Vagina (tissue), 2 donors: ENCODE measurements at regions not wholly inside any gene's neighbourhood (a gene's known extent, or its start where the extent isn't known, plus 50 kb on each side); places are given as distances from the start of the nearest gene placed in this dataset.
"Not testable (repeated sequence)": the region's sequence is repeated elsewhere in the genome, so short reads cannot be mapped to it uniquely, and the experiment has no call there.

ENCODE experiments used
- DNase-seq, 2 donors: peaks; one replicate each; pipeline ENCODE4 v3.0.0-alpha.2; 2017; ENCODE audit errors: extremely low spot score in 2 of 2
- H3K27ac ChIP-seq: fragments of 200-600 bp; sonication (generic); one replicate; pipeline ENCODE4 v1.5.1; 2019
- H3K27me3 ChIP-seq: fragments of 200-600 bp; sonication (generic); one replicate; pipeline ENCODE4 v1.5.1; 2019
- H3K36me3 ChIP-seq, 2 donors: fragments of 200-600 bp; sonication (generic); one replicate each; pipeline ENCODE4 v1.5.1; 2017 to 2019
- H3K4me1 ChIP-seq: fragments of 200-600 bp; sonication (generic); one replicate; pipeline ENCODE4 v1.5.1; 2019
- H3K4me3 ChIP-seq, 2 donors: fragments of 200-600 bp; sonication (generic); 1 replicate in 1 of 2; 2 replicates in 1 of 2; pipeline ENCODE4 v1.5.1; 2016 to 2019
- H3K9me3 ChIP-seq: fragments of 200-600 bp; sonication (generic); one replicate; pipeline ENCODE4 v1.5.1; 2019
- CTCF ChIP-seq, 3 experiments: fragments of 450-650 bp in 2 of 3; fragments of 200-600 bp in 1 of 3; sonication (generic) in 1 of 3; IDR thresholded peaks; one replicate each; pipeline ENCODE4 v1.5.1; 2017 to 2019; ENCODE audit warnings: antibody characterized with exemption in 3 of 3, mild to moderate bottlenecking in 2 of 3, moderate library complexity in 2 of 3
- POLR2A ChIP-seq, 2 donors: fragments of 450-650 bp; IDR thresholded peaks; one replicate each; pipeline ENCODE4 v1.6.1; 2017; ENCODE audit warnings: antibody characterized with exemption in 2 of 2, mild to moderate bottlenecking in 2 of 2, moderate library complexity in 2 of 2
- POLR2AphosphoS5 ChIP-seq, 2 donors: sonication (generic); formaldehyde crosslinking; IDR thresholded peaks; one replicate each; pipeline ENCODE4 v1.9.0; 2017; ENCODE audit warnings: antibody characterized with exemption in 2 of 2, mild to moderate bottlenecking in 2 of 2, low read depth in 1 of 2; ENCODE audit not compliant: insufficient read depth in 1 of 2
- intact Hi-C: fragments of 100-400 bp; cut with DNase I; formaldehyde crosslinking; loops from one replicate; pipeline ENCODE4 v1.15.1; 2023

DNA sequence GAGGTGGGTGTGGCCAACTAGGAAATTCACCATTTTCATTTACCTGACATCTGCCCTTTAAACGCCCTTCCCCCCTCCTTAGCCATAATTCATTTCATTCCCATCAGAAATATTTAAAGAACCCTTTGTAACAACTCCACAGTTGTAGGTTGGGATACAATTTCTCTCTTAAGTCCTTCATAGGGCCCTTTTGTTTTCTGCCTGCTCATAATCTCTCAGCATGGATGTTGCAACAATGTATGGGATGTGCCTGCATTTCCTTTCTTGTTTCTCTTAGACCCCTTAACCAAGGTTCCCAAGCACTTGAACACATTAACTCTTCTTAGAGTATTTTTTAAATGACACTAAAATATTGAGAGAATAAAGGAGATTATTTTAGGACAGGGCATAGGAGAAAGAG, 51.7 kb upstream of the MYO10 start:
- Histone ChIP-seq H3K9me3 (no peaks in the 10 kb centered on the region), H3K36me3 (no peaks in the 10 kb centered on the region), H3K4me3 (no peak overlapping the region), H3K27me3 (no peaks in the 10 kb centered on the region), H3K4me1 (no peaks in the 10 kb centered on the region), H3K27ac (no peak overlapping the region)
- TF ChIP-seq POLR2A (IDR thresholded peaks at IDR 0.05) (no peak), CTCF (IDR thresholded peaks at IDR 0.05) (no peak), POLR2AphosphoS5 (IDR thresholded peaks at IDR 0.05; ENCODE audit: insufficient read depth in 1 of 2, low read depth in 1 of 2) (no peak)
- no peak for DNase-seq
- intact Hi-C loops = no loop called here

DNA sequence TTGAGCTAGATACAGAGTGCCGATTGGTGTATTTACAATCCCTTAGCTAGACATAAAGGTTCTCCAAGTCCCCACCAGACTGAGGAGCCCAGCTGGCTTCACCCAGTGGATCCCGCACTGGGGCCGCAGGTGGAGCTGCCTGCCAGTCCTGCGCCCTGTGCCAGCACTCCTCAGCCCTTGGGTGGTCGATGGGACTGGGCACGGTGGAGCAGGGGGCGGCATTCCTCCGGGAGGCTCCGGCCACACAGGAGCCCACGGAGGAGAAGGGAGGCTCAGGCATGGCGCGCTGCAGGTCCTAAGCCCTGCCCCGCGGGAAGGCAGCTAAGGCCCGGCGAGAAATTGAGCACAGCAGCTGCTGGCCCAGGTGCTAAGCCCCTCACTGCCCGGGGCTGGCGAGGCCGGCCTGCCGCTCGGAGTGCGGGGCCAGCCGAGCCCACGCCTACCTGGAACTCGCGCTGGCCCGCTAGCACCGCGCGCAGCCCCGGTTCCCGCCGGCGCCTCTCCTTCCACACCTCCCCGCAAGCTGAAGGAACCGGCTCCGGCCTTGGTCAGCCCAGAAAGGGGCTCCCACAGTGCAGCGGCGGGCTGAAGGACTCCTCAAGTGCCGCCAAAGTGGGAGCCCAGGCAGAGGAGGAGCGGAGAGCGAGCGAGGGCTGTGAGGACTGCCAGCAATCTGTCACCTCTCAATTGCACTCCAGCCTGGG, 54.9 kb upstream of the MYO10 start:
- H3K27ac ChIP-seq, H3K4me1 ChIP-seq, intact Hi-C loops, DNase-seq, H3K27me3 ChIP-seq, H3K4me3 ChIP-seq, H3K36me3 ChIP-seq, H3K9me3 ChIP-seq: not testable (repeated sequence)

GRCh38 chr5:16992006-16992405, 55.9 kb upstream of the MYO10 start:
- H3K27me3 ChIP-seq = no peaks in the 10 kb centered on the region
- H3K9me3 ChIP-seq = no peaks in the 10 kb centered on the region
- no peak overlapping the region for H3K27ac ChIP-seq
- no peak for DNase-seq
- TF ChIP-seq POLR2AphosphoS5 (IDR thresholded peaks at IDR 0.05; ENCODE audit: insufficient read depth in 1 of 2, low read depth in 1 of 2) = no peak
- TF ChIP-seq CTCF (IDR thresholded peaks at IDR 0.05) = no peak
- TF ChIP-seq POLR2A (IDR thresholded peaks at IDR 0.05) = no peak
- H3K36me3 ChIP-seq = no peaks in the 10 kb centered on the region
- intact Hi-C loops = no loop called here
- H3K4me3 ChIP-seq = no peak overlapping the region
- no peaks in the 10 kb centered on the region for H3K4me1 ChIP-seq

- H3K27me3 ChIP-seq = no peaks in the 10 kb centered on the region
- no peaks in the 10 kb centered on the region for H3K9me3 ChIP-seq
- intact Hi-C loops = no loop called here
- TF ChIP-seq POLR2AphosphoS5 (IDR thresholded peaks at IDR 0.05; ENCODE audit: insufficient read depth in 1 of 2, low read depth in 1 of 2) = no peak
- TF ChIP-seq POLR2A (IDR thresholded peaks at IDR 0.05) = no peak
- H3K4me1 ChIP-seq = no peaks in the 10 kb centered on the region
- no peak for DNase-seq
- no peak overlapping the region for H3K4me3 ChIP-seq
- H3K36me3 ChIP-seq = no peaks in the 10 kb centered on the region
- H3K27ac ChIP-seq = no peak overlapping the region
These were observed 56.4 kb upstream of the MYO10 start for GRCh38 chr5:16992444-16992843.

- TF ChIP-seq POLR2A (IDR thresholded peaks at IDR 0.05) (no peak), POLR2AphosphoS5 (IDR thresholded peaks at IDR 0.05; ENCODE audit: insufficient read depth in 1 of 2, low read depth in 1 of 2) (no peak)
- no peak overlapping the region for H3K4me3 ChIP-seq
- intact Hi-C loops = no loop called here
- H3K36me3 ChIP-seq = no peaks in the 10 kb centered on the region
- H3K27me3 ChIP-seq = no peaks in the 10 kb centered on the region
- H3K27ac ChIP-seq = no peak overlapping the region
- H3K9me3 ChIP-seq = no peaks in the 10 kb centered on the region
- DNase-seq = no peak
- H3K4me1 ChIP-seq = no peaks in the 10 kb centered on the region
These were observed 58.5 kb upstream of the MYO10 start for GRCh38 chr5:16994565-16994964.

GRCh38 chr5:16995372-16995771, 59.3 kb upstream of the MYO10 start:
- no peak for TF ChIP-seq POLR2AphosphoS5 (IDR thresholded peaks at IDR 0.05; ENCODE audit: insufficient read depth in 1 of 2, low read depth in 1 of 2)
- TF ChIP-seq POLR2A (IDR thresholded peaks at IDR 0.05) = no peak
- TF ChIP-seq CTCF (IDR thresholded peaks at IDR 0.05) = no peak
- Histone ChIP-seq H3K27ac (no peak overlapping the region), H3K4me3 (no peak overlapping the region), H3K36me3 (no peaks in the 10 kb centered on the region), H3K9me3 (no peaks in the 10 kb centered on the region), H3K4me1 (no peaks in the 10 kb centered on the region), H3K27me3 (no peaks in the 10 kb centered on the region)
- intact Hi-C loops = no loop called here
- no peak for DNase-seq
